ENCODE measurements at regions not wholly inside any gene's neighbourhood (a gene's known extent, or its start where the extent isn't known, plus 50 kb on each side); places are given as distances from the start of the nearest gene placed in this dataset.

DNA sequence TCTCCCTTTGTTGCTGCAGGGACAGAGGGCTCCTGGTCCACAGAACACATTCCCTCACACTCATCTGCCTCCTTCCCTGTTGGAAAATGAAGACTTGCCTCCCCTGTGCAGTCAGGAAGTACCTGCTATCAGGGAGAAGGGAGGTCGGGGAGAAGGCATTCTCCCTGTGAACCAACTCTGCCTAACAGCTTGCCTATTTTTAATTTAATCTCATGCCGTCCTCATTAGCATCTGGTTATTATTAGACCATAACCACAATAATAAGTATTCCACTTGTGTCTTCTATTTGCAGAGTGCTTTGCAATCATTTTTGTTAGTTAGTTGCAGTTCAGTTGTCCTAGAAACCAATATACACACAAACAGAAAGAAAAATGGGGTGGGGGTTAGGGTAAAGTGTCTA, 232.6 kb upstream of the SKOR2 start:
- no peak for DNase-seq
- no peak overlapping the region for H3K27ac Mint-ChIP-seq
- H3K9me3 Mint-ChIP-seq = peaks cover 0 to 4% (median 0%) of the 10 kb centered on the region in 6 donors
- no peaks in the 10 kb centered on the region for H3K4me1 Mint-ChIP-seq
- H3K4me3 Mint-ChIP-seq = no peak overlapping the region
- no peaks in the 10 kb centered on the region for H3K36me3 Mint-ChIP-seq
- H3K27me3 Mint-ChIP-seq (ENCODE audit: low read depth in 3 of 3) = peaks cover 1 to 4% (median 3%) of the 10 kb centered on the region in 3 donors

DNA sequence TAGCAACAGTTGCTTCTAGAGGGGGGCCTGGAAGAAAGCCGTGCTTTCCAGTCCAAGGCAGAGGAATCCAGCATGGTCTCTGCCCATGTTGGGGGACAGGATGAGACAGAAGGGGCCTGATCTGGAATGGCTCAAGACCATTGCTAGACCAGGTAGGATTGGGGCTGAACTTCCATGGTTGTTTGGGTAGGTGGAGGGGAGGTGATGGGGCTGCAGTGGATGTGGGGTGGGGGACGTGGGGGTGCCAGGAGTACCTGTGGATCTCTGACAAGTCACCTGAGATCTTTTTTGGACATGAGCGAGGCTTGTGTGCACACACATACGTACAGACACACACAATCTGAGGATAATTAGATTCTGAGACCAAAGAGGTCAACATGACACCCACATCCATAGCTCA, 228.7 kb upstream of the SKOR2 start:
- H3K27me3 Mint-ChIP-seq (ENCODE audit: low read depth in 3 of 3) = peaks cover 5 to 7% (median 5%) of the 10 kb centered on the region in 3 donors
- H3K4me3 Mint-ChIP-seq = no peak overlapping the region

DNA sequence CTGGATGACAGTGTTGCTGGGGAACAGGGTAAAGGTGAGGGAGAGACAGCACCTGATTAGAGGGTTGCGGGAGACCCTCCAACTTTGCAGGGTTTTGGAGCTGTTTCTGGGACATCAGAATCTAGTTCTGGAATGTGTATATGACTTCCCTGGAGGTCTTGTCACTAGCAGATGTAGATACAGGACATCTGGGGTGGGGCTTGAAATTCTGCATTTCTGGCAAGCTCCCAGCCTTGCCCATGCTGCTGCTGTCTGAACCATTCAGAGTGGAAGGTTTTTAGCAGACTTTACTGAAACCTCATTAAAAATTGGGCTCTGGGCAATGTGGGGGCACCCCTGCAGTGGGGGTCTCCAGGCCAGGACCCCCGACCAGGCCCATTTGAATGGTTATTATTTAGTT, 220.3 kb upstream of the SKOR2 start:
- no peaks in the 10 kb centered on the region for H3K4me1 Mint-ChIP-seq
- no peaks in the 10 kb centered on the region for H3K36me3 Mint-ChIP-seq
- H3K27me3 Mint-ChIP-seq (ENCODE audit: low read depth in 3 of 3) = peaks cover 2 to 9% (median 4%) of the 10 kb centered on the region in 3 donors
- H3K27ac Mint-ChIP-seq = no peak overlapping the region
- DNase-seq = no peak
- H3K9me3 Mint-ChIP-seq = peaks cover 0 to 5% (median 0%) of the 10 kb centered on the region in 6 donors
- no peak overlapping the region for H3K4me3 Mint-ChIP-seq

More for the DNA sequence above, 228.7 kb upstream of the SKOR2 start:
- Mint-ChIP-seq H3K9me3 (peaks cover 0 to 4% (median 0%) of the 10 kb centered on the region in 6 donors), H3K4me1 (no peaks in the 10 kb centered on the region), H3K27ac (no peak overlapping the region), H3K36me3 (no peaks in the 10 kb centered on the region)
- no peak for DNase-seq

DNA sequence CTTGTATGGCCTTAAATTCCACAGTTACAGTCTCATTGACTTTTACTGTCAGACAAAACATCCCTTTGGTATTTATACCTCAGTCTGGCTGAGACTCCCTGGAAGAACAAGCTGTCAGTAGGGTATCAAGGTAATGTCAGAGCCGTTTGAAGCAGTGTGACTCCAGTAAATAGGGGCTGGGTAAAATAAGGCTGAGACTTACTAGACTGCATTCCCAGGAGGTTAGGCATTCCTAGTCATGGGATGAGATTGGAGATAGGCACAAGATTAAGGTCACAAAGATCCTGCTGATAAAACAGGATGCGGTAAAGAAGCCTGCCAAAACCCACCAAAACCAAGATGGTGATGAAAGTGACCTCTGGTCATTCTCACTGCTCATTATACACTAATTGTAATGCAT, 219.5 kb upstream of the SKOR2 start:
- H3K9me3 Mint-ChIP-seq = peaks cover 0 to 5% (median 0%) of the 10 kb centered on the region in 6 donors
- peaks cover 0 to 6% (median 2%) of the 10 kb centered on the region in 3 donors for H3K27me3 Mint-ChIP-seq (ENCODE audit: low read depth in 3 of 3)
- H3K4me1 Mint-ChIP-seq = no peaks in the 10 kb centered on the region
- no peaks in the 10 kb centered on the region for H3K36me3 Mint-ChIP-seq
- H3K27ac Mint-ChIP-seq = no peak overlapping the region
- no peak for DNase-seq
- H3K4me3 Mint-ChIP-seq = no peak overlapping the region

DNA sequence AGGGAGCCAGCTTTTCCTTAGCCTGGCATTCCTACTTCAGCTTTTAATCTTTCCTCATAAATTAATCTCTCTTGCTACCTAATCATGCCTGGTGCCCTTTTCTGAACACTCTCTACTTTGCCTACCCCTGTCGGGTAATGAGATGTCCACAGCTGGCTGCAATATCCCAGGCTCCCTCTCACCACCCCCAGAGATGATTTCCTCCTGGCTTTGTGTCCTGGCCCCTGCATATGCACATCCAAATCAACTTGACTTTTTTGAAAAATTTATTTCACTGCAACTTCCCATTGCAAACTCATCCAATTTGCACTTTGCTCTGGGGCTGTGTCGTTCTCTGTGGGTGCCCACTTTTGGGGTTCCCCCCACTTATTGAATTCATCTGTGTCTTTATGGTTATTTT, 218.1 kb upstream of the SKOR2 start:
- Mint-ChIP-seq H3K27me3 (ENCODE audit: low read depth in 3 of 3) (peaks cover 0 to 2% (median 0%) of the 10 kb centered on the region in 3 donors), H3K4me1 (no peaks in the 10 kb centered on the region), H3K4me3 (no peak overlapping the region), H3K9me3 (peaks cover 0 to 5% (median 0%) of the 10 kb centered on the region in 6 donors), H3K36me3 (no peaks in the 10 kb centered on the region), H3K27ac (no peak overlapping the region)
- DNase-seq = no peak

DNA sequence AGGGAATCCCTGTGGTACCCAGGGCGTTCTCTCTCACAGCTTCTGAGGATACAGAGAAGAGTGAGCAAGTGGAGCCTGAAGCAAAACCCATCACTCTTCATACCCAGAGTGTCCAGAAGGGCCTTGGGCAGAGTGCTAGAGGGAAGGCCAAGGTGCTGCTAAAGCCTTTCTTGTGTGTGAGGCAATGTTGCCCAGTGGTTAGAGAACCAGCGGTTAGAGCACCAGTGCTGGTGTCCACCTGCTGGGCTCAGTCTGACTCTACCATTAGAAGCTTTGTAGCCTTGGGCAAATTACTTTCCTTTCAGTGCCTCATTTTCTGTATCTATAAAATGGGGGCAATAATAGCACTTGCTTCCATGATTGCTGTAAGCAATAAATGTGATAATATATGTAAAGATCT, 210.5 kb upstream of the SKOR2 start:
- no peak overlapping the region for H3K27ac Mint-ChIP-seq
- no peaks in the 10 kb centered on the region for H3K4me1 Mint-ChIP-seq
- no peak for DNase-seq
- H3K4me3 Mint-ChIP-seq = no peak overlapping the region
- H3K9me3 Mint-ChIP-seq = no peaks in the 10 kb centered on the region
- peaks cover 0 to 7% (median 6%) of the 10 kb centered on the region in 3 donors for H3K27me3 Mint-ChIP-seq (ENCODE audit: low read depth in 3 of 3)
- no peaks in the 10 kb centered on the region for H3K36me3 Mint-ChIP-seq

DNA sequence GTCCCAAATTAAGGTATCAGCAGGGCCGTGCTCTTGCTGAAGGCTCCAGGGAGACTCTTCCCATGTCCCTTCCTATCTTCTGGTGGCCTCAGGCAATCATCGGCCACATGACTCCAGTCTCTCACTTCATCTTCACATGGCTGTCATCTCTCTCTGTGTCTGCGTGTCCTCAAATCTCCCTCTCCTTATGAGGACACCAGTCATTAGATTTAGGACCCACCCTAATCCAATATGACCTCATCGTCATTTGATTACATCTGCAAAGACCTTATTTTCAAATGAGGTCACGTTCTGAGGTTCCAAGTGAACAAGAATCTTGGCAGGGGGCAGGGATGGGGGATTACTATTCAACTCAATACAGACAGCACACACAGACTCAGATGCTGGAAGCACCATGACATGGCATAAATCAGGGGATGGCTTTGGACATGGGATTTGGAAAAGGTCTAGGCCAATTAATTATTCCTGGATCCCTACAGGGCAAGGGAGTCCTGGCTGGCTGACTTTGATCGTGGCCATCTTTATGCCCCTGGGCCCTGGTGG, 210.0 kb upstream of the SKOR2 start:
- DNase-seq = no peak

DNA sequence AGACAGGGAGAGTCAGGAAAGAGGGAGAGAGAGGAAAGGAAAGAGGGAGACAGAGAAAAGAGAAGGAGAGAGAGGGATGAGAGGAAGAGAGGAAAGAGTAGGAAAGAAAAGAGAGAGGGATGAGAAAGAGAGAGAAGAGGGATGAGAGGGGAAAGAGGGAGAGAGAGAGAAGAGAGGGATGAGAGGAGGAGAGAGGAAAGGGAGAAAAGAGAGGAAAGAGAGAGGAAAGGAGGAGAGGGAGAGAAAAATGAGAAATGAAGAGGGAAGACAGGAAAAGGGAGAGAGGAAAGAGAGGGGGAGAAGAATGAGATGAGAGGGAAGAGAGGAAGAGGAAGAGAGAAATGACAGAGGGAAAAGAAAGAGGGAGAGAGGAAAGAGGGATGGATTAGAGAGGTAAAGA, 207.0 kb upstream of the SKOR2 start:
- H3K36me3 Mint-ChIP-seq = no peaks in the 10 kb centered on the region
- no peak overlapping the region for H3K27ac Mint-ChIP-seq

More for the DNA sequence above, 210.0 kb upstream of the SKOR2 start:
- H3K36me3 Mint-ChIP-seq = no peaks in the 10 kb centered on the region
- no peak overlapping the region for H3K27ac Mint-ChIP-seq
- no peaks in the 10 kb centered on the region for H3K4me1 Mint-ChIP-seq
- H3K9me3 Mint-ChIP-seq = no peaks in the 10 kb centered on the region
- no peak overlapping the region for H3K4me3 Mint-ChIP-seq
- H3K27me3 Mint-ChIP-seq (ENCODE audit: low read depth in 3 of 3) = peaks cover 0 to 8% (median 6%) of the 10 kb centered on the region in 3 donors

DNA sequence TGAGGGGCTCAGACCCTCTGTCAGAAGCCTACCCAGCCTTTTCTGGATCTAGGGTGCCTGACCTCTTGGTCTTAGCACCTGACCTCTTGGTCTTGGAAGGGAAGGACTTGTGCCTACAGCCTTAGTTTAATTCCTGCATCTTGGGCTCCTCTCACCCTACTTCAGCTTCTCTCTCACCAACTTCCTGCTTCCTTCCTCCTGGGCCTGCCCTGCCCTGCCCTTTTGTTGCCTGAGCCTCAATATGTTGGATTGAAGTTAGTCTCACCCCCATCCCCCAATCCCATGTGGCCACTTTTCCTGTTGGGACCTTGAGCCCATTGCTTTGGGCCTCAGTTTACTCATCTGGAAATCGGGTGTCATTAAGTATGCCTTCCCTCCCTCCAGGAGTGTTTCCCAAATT, 206.2 kb upstream of the SKOR2 start:
- Mint-ChIP-seq H3K27ac (no peak overlapping the region), H3K4me3 (no peak overlapping the region), H3K9me3 (no peaks in the 10 kb centered on the region), H3K27me3 (ENCODE audit: low read depth in 3 of 3) (peaks cover 0 to 7% (median 3%) of the 10 kb centered on the region in 3 donors), H3K4me1 (no peaks in the 10 kb centered on the region), H3K36me3 (no peaks in the 10 kb centered on the region)
- no peak for DNase-seq

More for the DNA sequence above, 207.0 kb upstream of the SKOR2 start:
- Mint-ChIP-seq H3K9me3 (no peaks in the 10 kb centered on the region), H3K4me1 (no peaks in the 10 kb centered on the region), H3K27me3 (ENCODE audit: low read depth in 3 of 3) (peaks cover 0 to 10% (median 3%) of the 10 kb centered on the region in 3 donors), H3K4me3 (no peak overlapping the region)
- no peak for DNase-seq

DNA sequence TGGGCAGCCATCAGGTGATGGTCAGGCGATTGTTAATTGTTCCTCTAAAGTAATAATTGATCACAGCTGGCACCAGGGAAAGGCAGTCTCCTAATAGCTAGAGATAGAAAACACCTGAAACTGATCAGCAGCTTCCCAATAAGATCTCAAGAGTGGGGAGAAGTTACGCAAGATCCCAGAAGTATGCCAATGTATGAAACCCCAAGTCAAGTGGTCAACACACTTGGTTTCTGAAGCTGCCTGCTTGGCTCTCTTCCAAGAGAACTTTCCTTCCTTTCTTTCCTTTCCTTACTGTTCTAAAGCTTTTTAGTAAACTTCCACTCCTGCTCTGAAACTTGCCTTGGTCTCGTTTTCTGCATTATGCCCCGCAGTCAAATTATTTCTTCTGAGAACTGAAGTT, 201.6 kb upstream of the SKOR2 start:
- Mint-ChIP-seq H3K9me3 (no peaks in the 10 kb centered on the region), H3K4me1 (no peaks in the 10 kb centered on the region), H3K27me3 (ENCODE audit: low read depth in 3 of 3) (peaks cover 2 to 11% (median 3%) of the 10 kb centered on the region in 3 donors), H3K27ac (no peak overlapping the region), H3K36me3 (no peaks in the 10 kb centered on the region), H3K4me3 (no peak overlapping the region)
- DNase-seq = no peak

DNA sequence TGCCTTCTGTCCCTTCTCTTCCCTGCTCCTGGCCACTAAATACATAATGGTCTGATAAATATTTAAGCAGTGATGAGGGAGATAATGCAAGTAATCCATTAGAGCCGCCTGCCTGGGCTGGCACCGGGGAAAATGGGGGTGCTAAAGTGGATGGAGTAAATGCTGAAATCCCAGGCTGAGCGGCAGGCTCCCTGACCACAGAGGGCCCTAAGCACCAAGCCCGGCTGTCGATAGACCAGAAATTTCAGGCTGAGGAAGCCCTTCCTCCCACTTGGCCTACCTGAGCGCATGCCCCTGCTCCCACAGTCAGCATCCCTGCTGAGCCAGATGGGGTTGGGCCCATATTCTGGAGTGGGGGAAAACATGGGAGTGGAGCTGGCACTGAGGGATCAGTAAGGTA, 197.5 kb upstream of the SKOR2 start:
- Mint-ChIP-seq H3K27ac (no peak overlapping the region), H3K27me3 (ENCODE audit: low read depth in 3 of 3) (peaks cover 0 to 9% (median 3%) of the 10 kb centered on the region in 3 donors), H3K4me1 (no peaks in the 10 kb centered on the region), H3K9me3 (peaks cover 0 to 4% (median 1%) of the 10 kb centered on the region in 6 donors), H3K4me3 (no peak overlapping the region), H3K36me3 (no peaks in the 10 kb centered on the region)
- DNase-seq = no peak

DNA sequence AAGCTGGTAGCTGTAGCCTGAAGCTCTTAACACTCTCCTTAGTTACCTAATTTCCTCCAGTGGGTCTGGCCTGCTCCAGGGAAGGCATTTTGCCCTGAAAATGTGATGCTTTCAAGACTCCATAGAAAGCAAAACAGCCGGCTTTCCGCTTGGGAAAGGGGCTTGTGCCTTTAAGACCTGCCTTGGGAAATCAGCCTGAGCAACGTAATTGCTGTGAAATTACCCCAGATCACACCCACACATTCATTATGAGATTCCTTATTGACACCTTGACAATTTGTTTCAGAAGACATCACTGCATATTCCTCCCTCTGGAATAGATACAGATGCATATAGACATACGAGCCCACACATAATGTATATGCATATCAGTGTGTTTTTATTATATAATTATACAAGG, 190.5 kb upstream of the SKOR2 start:
- Mint-ChIP-seq H3K4me1 (no peaks in the 10 kb centered on the region), H3K27ac (no peak overlapping the region), H3K36me3 (no peaks in the 10 kb centered on the region), H3K27me3 (ENCODE audit: low read depth in 3 of 3) (peaks cover 2 to 11% (median 7%) of the 10 kb centered on the region in 3 donors), H3K4me3 (no peak overlapping the region), H3K9me3 (peaks cover 0 to 4% (median 2%) of the 10 kb centered on the region in 6 donors)
- DNase-seq = no peak

DNA sequence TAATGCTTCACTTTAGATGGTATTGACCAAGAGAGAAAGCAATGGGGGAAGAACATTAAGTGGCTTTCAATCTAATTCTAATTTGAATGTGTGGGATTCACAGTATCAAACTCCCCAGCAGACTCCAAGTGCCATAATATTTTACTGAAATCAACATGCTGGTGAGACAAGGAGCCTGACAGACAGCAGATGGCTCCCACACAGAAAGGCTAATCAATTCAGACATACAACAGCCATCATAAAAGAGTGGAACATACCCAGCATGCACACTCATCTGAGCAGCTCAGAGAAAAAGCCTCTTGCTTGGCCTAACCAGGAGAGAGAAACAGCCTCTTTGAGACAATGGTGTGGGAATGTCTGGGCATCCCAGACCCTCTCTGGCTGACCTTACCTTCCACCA, 186.5 kb upstream of the SKOR2 start:
- Mint-ChIP-seq H3K27ac (no peak overlapping the region), H3K27me3 (ENCODE audit: low read depth in 3 of 3) (peaks cover 2 to 11% (median 6%) of the 10 kb centered on the region in 3 donors), H3K9me3 (peaks cover 0 to 4% (median 0%) of the 10 kb centered on the region in 6 donors)

DNA sequence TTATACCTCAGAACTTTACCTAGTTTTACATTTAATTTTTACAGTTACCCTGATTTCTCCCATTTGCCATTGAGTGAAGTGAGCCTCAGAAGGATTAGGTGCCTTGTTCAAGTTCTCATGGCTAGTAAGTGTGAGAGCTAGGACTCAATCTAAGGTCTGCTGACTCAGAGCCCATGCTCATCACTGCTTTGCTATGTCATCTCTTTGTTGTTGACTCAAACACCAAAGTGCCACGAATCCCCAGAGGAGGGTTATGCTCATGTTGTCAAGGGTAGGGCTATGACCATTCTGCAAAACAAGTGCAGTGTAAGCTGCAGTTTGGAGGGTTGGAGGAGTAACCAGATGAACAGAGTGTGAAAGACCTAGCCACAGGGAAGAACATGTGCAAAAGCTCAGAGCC, 185.4 kb upstream of the SKOR2 start:
- Mint-ChIP-seq H3K27me3 (ENCODE audit: low read depth in 3 of 3) (peaks cover 2 to 11% (median 6%) of the 10 kb centered on the region in 3 donors), H3K4me3 (no peak overlapping the region), H3K9me3 (peaks cover 0 to 4% (median 0%) of the 10 kb centered on the region in 6 donors), H3K4me1 (no peaks in the 10 kb centered on the region), H3K27ac (no peak overlapping the region), H3K36me3 (no peaks in the 10 kb centered on the region)
- no peak for DNase-seq

More for the DNA sequence above, 186.5 kb upstream of the SKOR2 start:
- Mint-ChIP-seq H3K36me3 (no peaks in the 10 kb centered on the region), H3K4me3 (no peak overlapping the region), H3K4me1 (no peaks in the 10 kb centered on the region)
- DNase-seq = no peak

DNA sequence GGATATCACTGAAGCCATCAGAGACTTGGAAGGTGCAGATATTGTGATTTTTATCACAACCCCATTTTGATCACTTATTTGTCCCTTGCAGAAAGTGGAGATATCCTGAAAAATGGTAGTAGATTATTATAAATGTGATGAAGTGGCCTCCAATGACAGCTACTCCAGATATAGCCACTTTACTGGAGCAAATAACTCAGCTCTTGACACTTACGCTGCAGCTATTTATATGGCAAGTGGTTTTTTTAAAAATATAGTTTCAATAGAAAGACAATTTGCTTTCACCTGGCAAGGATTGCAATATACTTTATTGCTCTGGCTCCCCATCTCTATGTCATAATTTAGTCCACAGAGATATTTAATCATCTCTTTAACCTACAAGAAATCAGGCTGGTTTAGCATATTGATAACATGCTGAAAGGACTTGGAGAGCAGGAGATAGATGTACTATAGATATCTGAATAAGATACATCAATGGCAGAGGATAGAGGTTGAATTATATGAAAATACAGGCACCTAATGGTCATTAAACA, 182.8 kb upstream of the SKOR2 start:
- Mint-ChIP-seq H3K36me3 (no peaks in the 10 kb centered on the region), H3K27ac (no peak overlapping the region), H3K9me3 (peaks cover 0 to 4% (median 0%) of the 10 kb centered on the region in 6 donors), H3K4me3 (no peak overlapping the region), H3K4me1 (no peaks in the 10 kb centered on the region), H3K27me3 (ENCODE audit: low read depth in 3 of 3) (peaks cover 0 to 8% (median 2%) of the 10 kb centered on the region in 3 donors)
- DNase-seq = no peak
